ENCODE measurements at regions not wholly inside any gene's neighbourhood (a gene's known extent, or its start where the extent isn't known, plus 50 kb on each side); places are given as distances from the start of the nearest gene placed in this dataset.

DNA sequence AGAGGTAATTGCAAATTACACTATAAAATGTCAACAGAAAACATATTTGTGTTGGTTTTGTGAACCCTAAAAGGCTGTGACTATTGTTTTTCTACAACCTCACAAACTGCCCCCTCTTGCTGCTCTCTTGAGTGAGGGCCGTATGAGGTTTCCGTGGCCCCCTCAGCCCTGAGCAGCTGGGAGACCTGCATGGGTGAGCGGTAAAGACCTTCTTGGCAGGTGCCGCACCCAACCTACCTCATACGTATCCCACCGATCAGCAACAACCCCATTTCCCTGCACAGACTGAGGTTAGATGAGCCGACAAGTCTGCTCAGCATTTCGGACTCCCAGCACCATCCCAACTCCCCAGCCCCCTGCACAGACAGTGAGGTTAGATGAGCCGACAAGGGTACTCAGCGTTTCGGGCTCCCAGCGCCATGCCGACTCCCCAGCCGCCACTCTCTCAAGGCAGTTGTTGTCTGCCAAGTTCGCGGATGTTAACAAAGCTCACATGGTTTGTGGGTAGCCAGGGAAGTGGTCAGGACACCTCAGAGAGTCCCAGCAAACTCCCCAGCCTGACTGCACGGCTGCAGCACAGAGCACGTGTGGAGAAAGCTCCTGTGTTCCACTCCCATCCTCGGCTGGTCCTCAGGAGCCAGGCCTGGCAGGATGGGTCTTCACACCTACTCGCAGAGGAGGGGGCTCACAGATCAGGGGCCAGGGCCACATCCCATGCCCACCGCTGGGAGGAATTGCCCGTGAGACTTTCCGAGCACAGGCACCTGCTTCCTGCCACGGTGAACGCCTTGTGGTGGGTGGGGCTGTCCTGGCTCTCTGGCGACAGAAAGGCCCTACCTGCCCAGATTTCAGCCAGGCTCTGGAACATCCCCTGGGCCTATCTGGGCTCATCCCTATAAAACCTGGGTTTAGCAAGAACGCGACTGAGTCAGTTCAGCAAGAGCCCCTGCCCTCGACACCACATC lies 502.9 kb downstream of the BRD1 start:
- Mint-ChIP-seq H3K4me1 (no peaks in the 10 kb centered on the region), H3K4me3 (no peak overlapping the region), H3K27me3 (peaks cover 29 to 31% of the 10 kb centered on the region in 2 donors), H3K36me3 (peaks cover 0 to 1% of the 10 kb centered on the region in 2 donors), H3K27ac (no peak overlapping the region), H3K9me3 (peaks cover 6 to 9% of the 10 kb centered on the region in 2 donors)
- DNase-seq: no peak
- ATAC-seq (replicated peaks): no peak

DNA sequence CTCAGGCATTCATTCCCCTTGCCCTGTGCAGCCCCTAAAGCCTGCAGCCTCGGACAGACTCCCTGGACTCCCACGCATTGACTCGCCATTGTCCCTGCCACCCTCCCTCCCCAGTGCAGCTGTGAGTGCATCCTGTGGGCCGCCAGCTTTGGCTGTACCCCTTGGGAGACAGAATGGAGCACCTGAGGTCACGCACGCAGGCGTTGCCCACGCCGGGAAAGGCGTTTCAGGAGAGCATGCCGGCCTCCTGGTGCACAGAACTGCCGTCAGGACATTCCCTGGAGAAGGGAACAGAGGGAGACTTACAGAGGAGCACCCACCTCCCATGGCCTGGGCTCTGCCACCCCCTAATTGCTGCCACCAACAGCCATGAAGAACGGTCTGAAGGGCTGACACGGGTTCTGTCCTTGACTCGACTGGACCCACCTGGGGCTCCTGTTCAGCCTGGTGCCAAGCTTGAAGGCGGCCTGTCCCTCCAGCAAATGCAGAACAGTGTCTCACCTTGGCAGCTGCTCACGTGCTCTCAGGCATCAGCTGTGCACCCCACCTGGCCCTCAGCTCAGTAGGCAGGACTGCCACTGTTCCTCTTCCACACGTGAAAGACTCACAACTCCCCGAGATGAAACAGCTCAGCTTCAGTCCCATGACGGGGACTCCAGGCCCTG lies 503.8 kb downstream of the BRD1 start:
- DNase-seq (no peak), ATAC-seq (replicated peaks) (no peak)
- Mint-ChIP-seq H3K4me1 (no peaks in the 10 kb centered on the region), H3K27ac (no peak overlapping the region), H3K27me3 (peaks cover 35 to 36% of the 10 kb centered on the region in 2 donors), H3K9me3 (peaks cover 6 to 9% of the 10 kb centered on the region in 2 donors), H3K4me3 (no peak overlapping the region), H3K36me3 (peaks cover 0 to 1% of the 10 kb centered on the region in 2 donors)

DNA sequence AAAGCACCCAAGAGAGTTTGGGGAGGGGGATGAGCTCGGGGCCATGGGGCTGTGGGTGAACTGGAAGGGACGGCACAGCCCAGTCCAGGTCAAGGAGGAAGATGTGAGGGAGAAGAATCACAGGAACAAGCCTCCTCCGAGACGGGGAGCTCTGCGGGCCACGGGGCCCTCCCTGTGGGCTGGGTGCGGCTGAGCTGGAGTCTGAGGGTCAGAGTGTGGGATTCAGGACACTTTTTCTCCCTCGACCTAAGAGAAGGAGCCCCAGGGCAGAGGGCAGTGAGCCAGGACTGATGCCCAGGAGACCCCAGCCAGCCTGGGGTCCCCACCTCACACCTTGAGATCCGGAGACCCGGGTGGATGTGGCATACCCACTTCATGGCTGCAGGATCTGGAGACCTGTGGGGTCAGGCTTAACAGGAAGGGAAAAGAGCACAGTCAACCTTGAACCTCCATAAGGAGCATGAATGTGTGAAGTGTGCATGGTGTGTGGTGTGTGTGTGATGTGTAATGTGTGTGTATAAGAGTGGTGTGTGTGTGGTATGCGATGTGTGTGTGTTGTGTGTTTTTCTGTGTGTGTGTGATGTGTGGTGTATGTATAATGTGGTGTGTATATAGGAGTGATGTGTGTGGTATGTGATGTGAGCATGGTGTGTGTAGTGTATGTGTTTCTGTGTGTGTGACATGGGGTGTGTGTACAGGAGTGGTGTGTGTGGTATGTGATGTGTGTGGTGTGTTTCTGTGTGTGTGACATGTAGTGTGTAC lies 504.6 kb downstream of the BRD1 start:
- Mint-ChIP-seq H3K9me3 (peaks cover 2 to 6% of the 10 kb centered on the region in 2 donors), H3K27ac (no peak overlapping the region), H3K4me1 (no peaks in the 10 kb centered on the region), H3K27me3 (peaks cover 28 to 29% of the 10 kb centered on the region in 2 donors), H3K4me3 (no peak overlapping the region), H3K36me3 (peaks cover 0 to 1% of the 10 kb centered on the region in 2 donors)
- ATAC-seq (replicated peaks): no peak
- no peak for DNase-seq

DNA sequence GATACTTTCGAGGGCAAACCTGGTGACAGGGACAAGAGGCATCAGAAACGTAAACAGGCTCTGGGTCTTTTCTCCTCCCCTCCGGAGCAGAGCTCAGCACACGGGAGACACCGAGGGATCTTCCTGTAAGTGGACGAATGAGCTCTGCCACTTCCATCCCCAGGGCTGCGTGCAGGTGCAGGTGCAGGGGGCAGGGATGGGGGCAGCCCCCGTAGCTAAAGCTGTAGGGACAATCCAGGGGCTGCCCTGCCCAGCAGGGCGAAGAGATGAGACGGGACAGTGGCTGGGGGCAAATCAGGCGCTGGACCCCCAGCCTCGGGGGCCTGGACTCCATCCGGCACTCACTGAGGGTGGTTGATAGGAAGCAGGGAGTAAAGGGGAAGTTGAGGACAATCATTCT lies 505.4 kb downstream of the BRD1 start:
- no peak overlapping the region for H3K4me3 Mint-ChIP-seq
- peaks cover 0 to 1% of the 10 kb centered on the region in 2 donors for H3K36me3 Mint-ChIP-seq
- no peak for ATAC-seq (replicated peaks)
- H3K4me1 Mint-ChIP-seq: no peaks in the 10 kb centered on the region
- H3K27ac Mint-ChIP-seq: no peak overlapping the region
- DNase-seq: no peak
- peaks cover 2 to 6% of the 10 kb centered on the region in 2 donors for H3K9me3 Mint-ChIP-seq
- peaks cover 28% of the 10 kb centered on the region in 2 donors for H3K27me3 Mint-ChIP-seq

DNA sequence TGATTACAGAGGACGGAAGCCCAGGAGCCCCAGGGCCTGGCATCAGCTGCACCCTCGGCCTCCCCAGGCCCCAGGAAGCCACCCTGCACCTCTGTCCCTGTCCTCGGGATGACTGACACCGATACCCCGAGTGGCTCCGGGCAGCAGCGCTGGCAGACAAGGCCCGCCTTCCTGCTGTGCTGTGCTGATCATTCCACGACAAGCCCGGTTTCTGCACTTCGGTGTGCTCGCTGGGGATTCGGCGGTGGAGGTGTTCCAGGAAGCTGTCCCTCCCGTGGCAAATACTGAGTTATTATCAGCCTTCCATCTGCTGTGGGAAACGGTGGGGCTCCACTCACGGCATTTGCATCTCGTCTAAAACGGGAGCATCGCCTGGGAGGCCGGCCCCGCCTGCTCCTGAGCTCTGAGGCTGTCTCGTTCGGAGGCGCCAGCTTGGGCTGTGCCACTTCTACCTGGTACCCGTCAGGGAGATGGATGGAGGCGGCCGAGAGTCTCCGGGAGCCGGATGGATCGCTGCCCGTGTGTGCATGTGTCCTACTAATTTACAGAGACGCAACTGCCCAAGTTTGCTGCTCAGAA lies 506.1 kb downstream of the BRD1 start:
- H3K9me3 Mint-ChIP-seq: peaks cover 0 to under 1% of the 10 kb centered on the region in 2 donors
- H3K27me3 Mint-ChIP-seq: peaks cover 28% of the 10 kb centered on the region in 2 donors
- no peak overlapping the region for H3K4me3 Mint-ChIP-seq
- no peak overlapping the region for H3K27ac Mint-ChIP-seq
- ATAC-seq (replicated peaks): no peak
- H3K36me3 Mint-ChIP-seq: no peaks in the 10 kb centered on the region
- no peaks in the 10 kb centered on the region for H3K4me1 Mint-ChIP-seq
- DNase-seq: no peak

DNA sequence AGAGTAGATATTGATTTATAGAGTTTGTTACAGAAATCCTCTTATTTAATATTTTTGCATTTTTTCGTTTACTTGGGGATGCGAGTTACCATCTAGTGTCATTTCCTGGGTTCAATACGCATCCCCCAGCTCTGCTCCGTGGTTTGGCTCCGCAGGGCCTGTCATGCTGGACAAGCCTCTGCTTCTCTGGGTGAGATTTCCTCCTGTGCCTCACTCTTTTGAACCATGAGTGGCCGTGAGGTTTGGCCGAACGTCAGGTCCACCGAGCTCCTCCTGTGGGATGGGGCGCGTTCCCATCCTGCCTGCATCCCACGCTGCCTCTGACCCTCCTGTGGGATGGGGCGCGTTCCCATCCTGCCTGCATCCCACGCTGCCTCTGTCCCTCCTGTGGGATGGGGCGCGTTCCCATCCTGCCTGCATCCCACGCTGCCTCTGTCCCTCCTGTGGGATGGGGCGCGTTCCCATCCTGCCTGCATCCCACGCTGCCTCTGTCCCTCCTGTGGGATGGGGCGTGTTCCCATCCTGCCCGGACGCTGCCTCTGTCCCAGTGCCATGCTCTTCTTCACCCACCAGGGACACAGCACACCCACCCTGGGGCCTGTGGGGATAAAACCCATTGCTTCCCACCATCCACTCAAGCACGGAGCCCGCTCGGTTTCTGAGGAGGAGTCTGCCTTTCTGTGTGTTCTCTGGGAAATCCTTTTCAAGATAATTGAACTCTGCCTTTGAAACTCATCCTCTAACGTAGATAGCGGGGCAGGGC lies 506.8 kb downstream of the BRD1 start:
- Mint-ChIP-seq H3K4me1 (no peaks in the 10 kb centered on the region), H3K27ac (no peak overlapping the region), H3K27me3 (peaks cover 28 to 32% of the 10 kb centered on the region in 2 donors), H3K4me3 (no peak overlapping the region), H3K36me3 (no peaks in the 10 kb centered on the region), H3K9me3 (no peaks in the 10 kb centered on the region)
- DNase-seq (no peak), ATAC-seq (replicated peaks) (no peak)

DNA sequence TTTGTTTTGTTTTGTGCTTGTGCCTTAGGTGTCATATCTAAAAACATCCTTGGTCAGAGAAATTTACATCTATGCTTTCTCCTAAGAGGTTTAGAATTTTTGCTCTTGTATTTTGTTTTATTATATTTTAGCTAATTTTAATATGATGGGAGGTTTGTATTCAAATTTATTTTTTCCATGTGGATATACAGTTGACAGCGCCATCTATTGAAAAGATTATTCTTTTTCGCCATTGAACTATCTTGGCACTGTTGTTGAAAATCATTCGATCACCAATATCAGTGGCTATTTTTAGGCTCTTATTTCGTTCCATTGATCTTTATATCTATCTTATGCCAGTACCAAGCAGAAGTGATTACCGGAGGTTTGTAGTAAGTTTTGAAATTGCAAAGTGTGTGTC lies 510.3 kb downstream of the BRD1 start:
- ATAC-seq (replicated peaks) (no peak), DNase-seq (no peak)
- no peak overlapping the region for H3K27ac Mint-ChIP-seq
- no peaks in the 10 kb centered on the region for H3K36me3 Mint-ChIP-seq
- H3K4me3 Mint-ChIP-seq: no peak overlapping the region
- no peaks in the 10 kb centered on the region for H3K4me1 Mint-ChIP-seq
- H3K27me3 Mint-ChIP-seq: peaks cover 17 to 19% of the 10 kb centered on the region in 2 donors
- H3K9me3 Mint-ChIP-seq: no peaks in the 10 kb centered on the region

DNA sequence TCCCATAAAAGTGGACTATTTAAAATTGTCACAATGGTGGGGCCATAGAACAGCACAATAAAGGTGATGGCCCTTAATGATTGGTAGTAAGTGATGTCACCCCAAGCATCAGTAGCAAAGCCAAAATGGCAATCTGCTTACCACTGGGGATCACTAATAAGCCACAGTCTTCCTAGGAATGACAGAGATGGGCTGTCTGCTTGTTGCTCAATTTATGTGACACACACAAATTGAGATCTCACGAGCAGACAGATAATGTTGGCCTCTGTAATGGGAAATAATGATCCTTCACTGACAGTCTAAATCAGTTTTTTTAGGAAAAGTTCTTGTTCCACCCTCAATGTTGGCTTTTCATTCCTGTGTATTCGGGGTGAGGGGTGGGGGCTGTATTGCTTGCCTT lies 515.1 kb downstream of the BRD1 start:
- no peaks in the 10 kb centered on the region for H3K36me3 Mint-ChIP-seq
- no peak overlapping the region for H3K27ac Mint-ChIP-seq
- H3K4me3 Mint-ChIP-seq: no peak overlapping the region
- no peaks in the 10 kb centered on the region for H3K9me3 Mint-ChIP-seq
- DNase-seq (no peak), ATAC-seq (replicated peaks) (no peak)
- peaks cover 22 to 33% of the 10 kb centered on the region in 2 donors for H3K27me3 Mint-ChIP-seq
- peaks cover 3 to 4% of the 10 kb centered on the region in 2 donors for H3K4me1 Mint-ChIP-seq

DNA sequence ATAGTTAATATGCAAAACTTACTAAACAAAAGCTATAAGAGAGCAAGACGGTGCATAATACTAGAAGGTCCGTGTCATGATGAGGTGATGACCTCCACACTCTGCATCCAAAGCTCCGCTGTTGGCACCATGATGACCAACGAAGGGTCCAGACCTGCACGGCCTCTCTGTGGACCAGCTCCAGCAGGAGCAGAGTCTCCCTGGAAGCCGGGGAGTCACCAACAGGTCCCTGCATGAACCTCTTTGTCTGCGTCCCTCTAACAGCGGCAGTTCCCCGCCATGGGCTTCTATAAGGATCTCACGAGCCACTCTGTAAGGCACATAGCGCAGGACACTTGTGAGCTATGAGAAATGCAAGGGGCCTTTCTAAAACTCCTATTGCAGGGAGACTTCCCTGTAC lies 517.3 kb downstream of the BRD1 start:
- DNase-seq: no peak
- Mint-ChIP-seq H3K9me3 (no peaks in the 10 kb centered on the region), H3K4me1 (peaks cover 3 to 7% of the 10 kb centered on the region in 2 donors), H3K36me3 (no peaks in the 10 kb centered on the region), H3K4me3 (no peak overlapping the region), H3K27ac (no peak overlapping the region), H3K27me3 (peaks cover 31 to 49% of the 10 kb centered on the region in 2 donors)
- ATAC-seq (replicated peaks): no peak

DNA sequence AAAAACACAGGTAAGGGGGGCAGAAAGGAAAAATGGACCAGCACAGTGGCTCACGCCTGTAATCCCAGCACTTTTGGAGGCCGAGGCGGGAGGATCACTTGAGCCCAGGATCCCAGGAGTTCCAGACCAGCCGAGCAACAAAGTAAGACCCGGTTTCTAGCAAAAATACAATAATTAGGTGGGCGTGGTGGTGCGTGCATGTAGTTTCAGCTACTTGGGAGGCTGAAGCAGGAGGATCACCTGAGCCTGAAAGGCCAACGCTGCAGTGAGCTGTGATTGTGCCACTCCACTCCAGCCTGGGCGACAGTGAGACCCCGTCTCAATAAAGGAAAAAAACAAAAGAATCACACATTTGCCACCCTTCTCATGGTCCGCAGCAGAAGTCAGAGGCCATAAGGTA lies 519.4 kb downstream of the BRD1 start:
- no peak overlapping the region for H3K27ac Mint-ChIP-seq
- H3K27me3 Mint-ChIP-seq: peaks cover 40 to 63% of the 10 kb centered on the region in 2 donors
- H3K4me1 Mint-ChIP-seq: peaks cover 3 to 7% of the 10 kb centered on the region in 2 donors
- ATAC-seq (replicated peaks): no peak
- H3K36me3 Mint-ChIP-seq: no peaks in the 10 kb centered on the region
- no peak overlapping the region for H3K4me3 Mint-ChIP-seq
- DNase-seq: no peak
- H3K9me3 Mint-ChIP-seq: no peaks in the 10 kb centered on the region

DNA sequence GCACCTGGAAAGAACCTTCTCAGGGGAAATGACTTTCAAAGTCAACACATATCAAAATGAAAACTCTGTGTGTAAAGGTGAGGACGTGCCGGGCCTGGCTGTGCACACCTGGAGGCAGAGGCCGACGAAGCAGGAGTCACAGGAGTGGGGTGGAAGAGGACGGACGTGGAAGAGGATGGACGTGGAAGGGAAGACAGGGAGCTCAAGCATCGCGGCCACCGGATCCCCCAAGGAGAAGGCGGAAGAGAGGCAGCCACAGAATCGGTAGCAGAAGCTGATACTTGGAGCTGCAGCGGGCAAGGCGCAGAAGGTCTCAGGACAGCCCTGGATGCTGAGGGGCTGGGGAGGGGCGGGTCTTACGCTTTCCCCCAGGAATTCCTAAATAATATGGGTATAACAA lies 519.8 kb downstream of the BRD1 start:
- peaks cover 3 to 7% of the 10 kb centered on the region in 2 donors for H3K4me1 Mint-ChIP-seq
- H3K4me3 Mint-ChIP-seq: no peak overlapping the region
- peak overlapping the region; percentile 4 for H3K27ac Mint-ChIP-seq
- no peaks in the 10 kb centered on the region for H3K9me3 Mint-ChIP-seq
- no peaks in the 10 kb centered on the region for H3K36me3 Mint-ChIP-seq
- no peak for ATAC-seq (replicated peaks)
- no peak for DNase-seq
- peaks cover 44 to 63% of the 10 kb centered on the region in 2 donors for H3K27me3 Mint-ChIP-seq

DNA sequence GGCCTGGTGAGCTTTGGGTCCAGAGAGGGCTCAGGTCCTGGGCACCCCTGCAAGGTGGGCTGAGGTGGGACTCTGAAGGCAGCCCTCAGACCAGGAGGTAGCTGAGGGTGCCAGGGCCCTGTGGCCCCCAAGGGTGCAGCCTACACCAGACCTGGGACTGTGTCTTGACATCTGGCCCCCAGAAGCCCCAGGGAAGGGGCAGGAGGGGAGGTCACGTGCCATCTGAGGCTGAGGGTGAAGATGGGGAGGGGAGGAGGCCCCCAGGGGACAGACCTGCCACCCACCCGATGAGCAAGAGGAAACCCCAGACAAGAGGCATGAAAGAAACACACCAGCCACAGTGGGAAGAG lies 520.2 kb downstream of the BRD1 start:
- H3K27ac Mint-ChIP-seq: peak overlapping the region; percentile 4
- no peak for ATAC-seq (replicated peaks)
- peaks cover 46 to 66% of the 10 kb centered on the region in 2 donors for H3K27me3 Mint-ChIP-seq
- H3K4me3 Mint-ChIP-seq: no peak overlapping the region
- no peak for DNase-seq
- peaks cover 3 to 7% of the 10 kb centered on the region in 2 donors for H3K4me1 Mint-ChIP-seq
- H3K36me3 Mint-ChIP-seq: no peaks in the 10 kb centered on the region
- no peaks in the 10 kb centered on the region for H3K9me3 Mint-ChIP-seq

DNA sequence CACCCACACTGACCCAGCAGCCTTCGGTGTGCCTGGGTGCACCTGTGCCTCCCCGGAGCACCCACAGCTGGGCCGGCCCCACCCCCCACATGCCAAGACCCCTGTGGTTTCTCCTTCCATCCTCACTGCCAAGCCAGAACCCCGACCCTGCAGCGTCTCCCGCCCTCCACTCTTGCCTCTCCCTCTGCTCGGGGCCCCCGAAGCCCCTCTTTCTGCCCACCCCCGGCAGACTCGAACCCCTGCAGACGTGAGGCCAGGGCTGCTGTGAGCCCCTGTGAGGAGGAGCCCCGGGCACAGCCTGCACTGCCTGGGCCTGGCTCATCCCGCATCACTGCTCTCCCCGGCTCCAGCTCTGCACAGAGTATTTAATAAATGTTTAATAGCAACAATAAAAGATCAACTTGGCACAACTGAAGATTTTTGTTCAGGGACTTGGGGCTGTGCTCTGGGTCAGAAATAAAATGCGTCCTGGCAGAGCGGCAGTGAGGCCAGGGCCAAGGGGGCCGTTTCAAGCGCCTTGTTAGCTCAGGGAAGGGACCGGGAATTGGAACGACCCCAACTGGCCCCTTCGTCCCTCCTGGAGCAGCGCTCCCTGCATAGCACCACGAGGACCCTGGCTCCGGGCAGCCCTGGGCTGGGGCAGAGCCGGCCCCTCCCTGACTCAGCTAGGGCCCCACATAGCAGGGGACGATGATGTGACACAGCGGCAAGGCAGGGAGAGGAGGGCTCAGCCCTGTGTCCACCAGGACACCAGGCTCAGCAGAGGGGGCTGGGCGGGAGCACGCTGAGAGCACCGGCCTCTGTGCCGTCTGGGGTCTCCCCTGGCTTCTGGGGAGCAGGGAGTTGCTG lies 520.8 kb downstream of the BRD1 start:
- Mint-ChIP-seq H3K27me3 (peaks cover 46 to 66% of the 10 kb centered on the region in 2 donors), H3K9me3 (no peaks in the 10 kb centered on the region), H3K36me3 (no peaks in the 10 kb centered on the region), H3K4me3 (no peak overlapping the region), H3K27ac (no peak overlapping the region), H3K4me1 (peaks cover 3 to 7% of the 10 kb centered on the region in 2 donors)
- DNase-seq: no peak
- no peak for ATAC-seq (replicated peaks)
